Right renal pelvis (tissue), 4 donors: ENCODE measurements at regions not wholly inside any gene's neighbourhood (a gene's known extent, or its start where the extent isn't known, plus 50 kb on each side); places are given as distances from the start of the nearest gene placed in this dataset.

Experiments used
- DNase-seq, 4 donors: peaks; one replicate each; pipeline ENCODE4 v3.0.0-alpha.2; 2013; ENCODE audit warnings: low read depth in 4 of 4, low spot score in 3 of 4, missing footprints in 1 of 4

GRCh38 chr2:172200495-172201085 lies 97.9 kb upstream of the DLX2 start:
- no peak for DNase-seq

- no peak for DNase-seq
These were observed 101.6 kb upstream of the DLX2 start for GRCh38 chr2:172204309-172204708.

- no peak for DNase-seq
These were observed 102.1 kb upstream of the DLX2 start for GRCh38 chr2:172204762-172205161.

- DNase-seq: no peak
These were observed 102.6 kb upstream of the DLX2 start for GRCh38 chr2:172205292-172205691.

- DNase-seq: no peak
These were observed 105.2 kb upstream of the DLX2 start for GRCh38 chr2:172207911-172208310.

- DNase-seq: no peak
These were observed 106.2 kb upstream of the DLX2 start for GRCh38 chr2:172208791-172209325.

GRCh38 chr2:172210599-172210998 lies 107.9 kb upstream of the DLX2 start:
- no peak for DNase-seq

- DNase-seq: no peak
These were observed 108.8 kb upstream of the DLX2 start for GRCh38 chr2:172211512-172211911.

GRCh38 chr2:172213116-172213860 lies 110.6 kb upstream of the DLX2 start:
- DNase-seq: no peak

GRCh38 chr2:172214252-172214651 lies 111.6 kb upstream of the DLX2 start:
- DNase-seq: no peak

GRCh38 chr2:172215172-172215935 lies 112.7 kb upstream of the DLX2 start:
- DNase-seq: no peak

- no peak for DNase-seq
These were observed 113.2 kb upstream of the DLX2 start for GRCh38 chr2:172215936-172216335.

GRCh38 chr2:172216477-172216876 lies 113.8 kb upstream of the DLX2 start:
- no peak for DNase-seq

- no peak for DNase-seq
These were observed 116.5 kb upstream of the DLX2 start for GRCh38 chr2:172219201-172219600.

GRCh38 chr2:172220121-172220520 lies 117.4 kb upstream of the DLX2 start:
- no peak for DNase-seq

GRCh38 chr2:172223601-172224054 lies 120.9 kb upstream of the DLX2 start:
- DNase-seq: no peak

GRCh38 chr2:172225786-172226185 lies 123.1 kb upstream of the DLX2 start:
- no peak for DNase-seq

- DNase-seq: no peak
These were observed 123.8 kb upstream of the DLX2 start for GRCh38 chr2:172226244-172227061.

- no peak for DNase-seq
These were observed 125.0 kb upstream of the DLX2 start for GRCh38 chr2:172227719-172228118.

- DNase-seq: no peak
These were observed 125.6 kb upstream of the DLX2 start for GRCh38 chr2:172228177-172228808.
